HFF-Myc (cell line): ENCODE measurements at regions not wholly inside any gene's neighbourhood (a gene's known extent, or its start where the extent isn't known, plus 50 kb on each side); places are given as distances from the start of the nearest gene placed in this dataset.

Experiments
- DNase-seq: peaks from one replicate; pipeline ENCODE4 v3.0.0-alpha.2; 2011; ENCODE audit warnings: low read depth; ENCODE audit errors: extremely low read depth
- H3K4me3 ChIP-seq: replicated peaks from 2 replicates; pipeline ENCODE4 v1.5.1; 2011; ENCODE audit warnings: low read depth, mild to moderate bottlenecking, control low read depth, low read length
- CTCF ChIP-seq: IDR thresholded peaks from 2 replicates; pipeline ENCODE4 v1.5.1; 2012; ENCODE audit warnings: mild to moderate bottlenecking, low read depth, low read length, control low read depth; ENCODE audit errors: missing control alignments

GRCh38 chr15:77695961-77696582 is 63.4 kb upstream of the LINGO1 start:
- no peak for DNase-seq
- no peak overlapping the region for H3K4me3 ChIP-seq
- no peak for TF ChIP-seq CTCF

- no peak overlapping the region for H3K4me3 ChIP-seq
- DNase-seq: no peak
- TF ChIP-seq CTCF: no peak
Measured at GRCh38 chr15:77695548-77695947, 62.8 kb upstream of the LINGO1 start.

GRCh38 chr15:77693576-77693975 is 60.9 kb upstream of the LINGO1 start:
- no peak for DNase-seq
- H3K4me3 ChIP-seq: no peak overlapping the region
- TF ChIP-seq CTCF: no peak

GRCh38 chr15:77692614-77693013 is 59.9 kb upstream of the LINGO1 start:
- no peak for TF ChIP-seq CTCF
- DNase-seq: no peak
- H3K4me3 ChIP-seq: no peak overlapping the region

GRCh38 chr15:77691607-77692006 is 58.9 kb upstream of the LINGO1 start:
- no peak for TF ChIP-seq CTCF
- no peak overlapping the region for H3K4me3 ChIP-seq
- DNase-seq: no peak

- TF ChIP-seq CTCF: no peak
- no peak for DNase-seq
Measured at GRCh38 chr15:77689821-77690220, 57.1 kb upstream of the LINGO1 start.

GRCh38 chr15:77688693-77689092 is 56.0 kb upstream of the LINGO1 start:
- no peak for TF ChIP-seq CTCF
- H3K4me3 ChIP-seq: no peak overlapping the region
- no peak for DNase-seq

More at GRCh38 chr15:77689821-77690220, 57.1 kb upstream of the LINGO1 start:
- H3K4me3 ChIP-seq: no peak overlapping the region
